Endothelial cell of umbilical vein (primary cell): ENCODE measurements at regions not wholly inside any gene's neighbourhood (a gene's known extent, or its start where the extent isn't known, plus 50 kb on each side); places are given as distances from the start of the nearest gene placed in this dataset.

Experiments used
- EZH2 ChIP-seq: IDR thresholded peaks from 2 replicates; pipeline ENCODE4 v1.6.1; 2012; ENCODE audit warnings: borderline replicate concordance, low read depth, mild to moderate bottlenecking, moderate library complexity, low read length, inconsistent platforms; ENCODE audit not compliant: severe bottlenecking
- GATA2 ChIP-seq: IDR thresholded peaks from 2 replicates; pipeline ENCODE4 v1.7.0; 2011; ENCODE audit warnings: low read depth, mild to moderate bottlenecking, moderate library complexity, mixed read lengths, low read length; ENCODE audit not compliant: insufficient read length, insufficient read depth

DNA sequence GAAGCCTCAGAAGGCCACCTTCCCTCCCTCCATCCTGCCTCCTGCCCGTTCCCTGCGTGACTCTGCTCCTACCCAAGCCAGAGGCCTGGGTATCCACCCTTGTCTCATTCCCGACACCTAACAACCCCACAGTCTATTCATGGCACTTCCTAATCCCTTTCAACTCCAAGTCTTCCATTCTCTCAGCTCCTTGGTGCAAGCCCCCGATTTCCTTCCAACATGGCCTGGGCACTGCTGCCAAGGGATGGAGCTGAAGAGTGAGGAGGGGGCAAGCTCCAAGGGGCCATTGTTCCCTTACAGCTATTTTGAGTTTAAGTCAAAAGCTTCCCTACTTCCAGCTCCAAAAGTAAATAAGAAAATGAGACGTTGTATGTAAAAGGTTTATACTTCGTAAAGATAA, 84.8 kb upstream of the ASB18 start:
- TF ChIP-seq EZH2 (no peak), GATA2 (no peak)
